GM19467 (cell line): ENCODE measurements at regions not wholly inside any gene's neighbourhood (a gene's known extent, or its start where the extent isn't known, plus 50 kb on each side); places are given as distances from the start of the nearest gene placed in this dataset.

ENCODE experiments used
- ATAC-seq: cut with Tn5 transposase; IDR thresholded peaks from one replicate; pipeline ENCODE4 v1.9.1; 2021; ENCODE audit warnings: mild to moderate bottlenecking, moderate library complexity; ENCODE audit not compliant: unreplicated experiment

GRCh38 chr13:105817498-105817897 lies 718.0 kb downstream of the EFNB2 start:
- ATAC-seq = no peak

DNA sequence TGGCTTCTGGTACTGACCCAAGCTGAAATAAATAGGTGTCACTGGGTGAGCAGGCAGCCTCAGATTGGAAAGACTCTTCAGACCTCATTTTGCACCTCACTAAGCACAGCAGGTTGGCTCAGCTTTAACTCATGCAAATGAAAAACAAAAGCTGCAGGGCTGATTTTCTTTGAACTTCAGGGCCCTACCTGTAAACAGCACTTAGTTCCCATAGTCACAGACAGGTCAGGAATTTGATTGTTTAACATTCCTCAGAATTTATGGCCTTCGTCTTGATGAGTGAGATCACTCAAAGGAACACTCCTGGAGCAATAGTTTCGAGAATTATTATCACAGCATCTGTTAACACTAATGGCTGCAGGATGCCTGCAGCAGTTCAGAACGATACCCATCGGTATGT lies 718.5 kb downstream of the EFNB2 start:
- no peak for ATAC-seq

GRCh38 chr13:105814902-105815250 lies 720.6 kb downstream of the EFNB2 start:
- no peak for ATAC-seq

GRCh38 chr13:105814219-105814901 lies 721.1 kb downstream of the EFNB2 start:
- ATAC-seq = no peak

GRCh38 chr13:105806628-105806920 lies 728.9 kb downstream of the EFNB2 start:
- no peak for ATAC-seq

- no peak for ATAC-seq
Measured at GRCh38 chr13:105805892-105806627, 729.4 kb downstream of the EFNB2 start.

DNA sequence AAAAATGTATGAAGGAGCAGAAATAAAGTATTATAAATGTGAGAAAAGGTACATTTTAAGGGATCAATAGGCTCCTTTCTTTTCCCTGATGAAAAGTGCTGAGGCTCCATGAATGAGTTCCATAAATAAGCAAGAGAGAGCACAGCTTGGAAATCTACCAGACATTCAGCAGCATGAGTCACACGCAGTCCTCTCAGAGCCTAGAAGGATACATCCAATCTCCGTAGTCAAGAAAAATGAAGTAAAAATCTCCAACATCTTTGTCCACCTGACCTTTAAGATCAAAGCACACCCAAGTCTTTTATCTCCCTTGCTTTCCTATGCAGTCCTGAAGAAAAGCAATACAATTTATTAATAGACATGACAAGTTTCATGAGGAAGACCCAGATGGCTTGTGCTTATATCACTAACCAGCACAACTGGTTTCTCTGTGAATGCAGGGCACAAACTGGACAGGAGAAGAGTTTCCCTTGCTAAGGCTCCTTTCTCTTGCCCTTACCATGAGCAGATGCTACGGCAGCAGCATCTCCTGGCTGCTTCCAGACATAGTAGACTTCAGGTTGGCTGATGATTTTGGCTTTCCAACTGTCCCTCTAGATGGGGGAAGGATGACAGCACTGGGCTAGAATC lies 730.8 kb downstream of the EFNB2 start:
- ATAC-seq = no peak

DNA sequence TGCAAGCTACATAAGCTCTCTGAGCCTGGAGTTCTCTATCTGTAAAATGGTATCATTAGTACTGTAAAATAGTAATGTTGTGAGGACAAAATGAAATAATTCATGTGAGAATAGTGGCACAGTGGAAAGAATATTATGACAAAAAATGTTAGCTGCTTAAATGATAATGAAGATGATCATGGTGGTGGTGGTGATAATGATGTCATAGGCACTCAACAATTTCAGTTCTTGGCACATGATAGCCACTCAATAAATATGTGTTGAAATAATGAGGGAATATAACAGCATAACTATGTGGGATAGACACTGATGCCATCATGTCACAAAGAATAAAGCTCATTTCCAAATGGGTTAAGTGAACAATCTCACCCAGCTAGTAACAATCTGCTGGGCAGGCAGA lies 736.3 kb downstream of the EFNB2 start:
- ATAC-seq = no peak

- ATAC-seq = no peak
Measured at GRCh38 chr13:105798541-105798940, 736.9 kb downstream of the EFNB2 start.

GRCh38 chr13:105796081-105796480 lies 739.4 kb downstream of the EFNB2 start:
- ATAC-seq = no peak

DNA sequence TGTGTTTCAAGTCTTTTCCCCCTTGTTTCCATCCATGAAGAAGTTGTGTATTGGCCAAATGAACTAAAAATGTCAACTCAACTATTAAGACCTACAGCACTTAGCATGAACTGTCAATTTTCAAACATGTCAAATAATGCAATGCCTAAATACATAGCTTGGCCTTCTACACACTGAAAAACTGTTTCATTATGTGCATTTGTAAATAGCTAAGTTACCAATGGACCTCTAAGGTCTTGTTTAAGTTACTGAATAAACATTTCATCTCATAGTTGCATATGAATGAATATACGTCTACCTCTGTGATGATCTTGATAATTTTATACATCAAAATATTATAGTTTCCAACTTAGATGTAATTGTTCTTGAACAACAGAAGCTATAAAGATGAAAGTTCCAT lies 744.5 kb downstream of the EFNB2 start:
- no peak for ATAC-seq

DNA sequence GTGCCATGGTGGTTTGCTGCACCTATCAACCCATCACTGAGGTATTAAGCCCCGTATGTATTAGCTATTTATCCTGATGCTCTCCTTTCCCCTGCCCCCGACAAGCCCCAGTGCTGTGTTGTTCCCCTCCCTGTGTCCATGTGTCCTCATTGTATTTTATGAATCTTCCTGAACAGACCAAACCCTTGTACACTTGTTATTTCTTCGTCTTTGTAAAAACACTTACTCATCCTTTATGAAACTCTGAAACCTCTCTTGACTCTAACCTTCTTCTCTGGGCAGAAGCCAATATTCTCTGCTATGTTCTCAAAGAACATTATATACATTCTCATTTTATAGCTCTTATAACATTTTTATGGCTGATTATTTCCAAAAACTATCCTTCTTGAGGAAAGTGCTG lies 746.9 kb downstream of the EFNB2 start:
- ATAC-seq = no peak

- no peak for ATAC-seq
Measured at GRCh38 chr13:105787632-105788031, 747.8 kb downstream of the EFNB2 start.

DNA sequence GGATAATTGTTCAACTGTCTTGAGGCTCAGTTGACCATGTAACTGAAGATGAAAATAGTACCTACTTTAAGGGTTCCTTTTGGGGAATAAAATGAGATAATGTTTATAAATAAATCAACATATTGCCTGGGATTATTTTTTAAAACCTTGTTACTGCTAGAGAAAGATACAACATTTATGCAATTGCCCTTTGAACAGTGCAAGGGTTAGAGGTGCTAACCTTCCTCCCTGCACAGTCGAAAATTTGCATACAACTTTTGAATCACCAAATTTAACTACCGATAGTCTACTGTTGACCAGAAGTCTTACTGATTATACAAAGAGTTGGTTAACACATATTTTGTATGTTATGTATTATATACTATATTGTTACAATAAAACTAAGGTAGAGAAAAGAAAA lies 750.0 kb downstream of the EFNB2 start:
- no peak for ATAC-seq

- no peak for ATAC-seq
Measured at GRCh38 chr13:105783261-105783660, 752.2 kb downstream of the EFNB2 start.

DNA sequence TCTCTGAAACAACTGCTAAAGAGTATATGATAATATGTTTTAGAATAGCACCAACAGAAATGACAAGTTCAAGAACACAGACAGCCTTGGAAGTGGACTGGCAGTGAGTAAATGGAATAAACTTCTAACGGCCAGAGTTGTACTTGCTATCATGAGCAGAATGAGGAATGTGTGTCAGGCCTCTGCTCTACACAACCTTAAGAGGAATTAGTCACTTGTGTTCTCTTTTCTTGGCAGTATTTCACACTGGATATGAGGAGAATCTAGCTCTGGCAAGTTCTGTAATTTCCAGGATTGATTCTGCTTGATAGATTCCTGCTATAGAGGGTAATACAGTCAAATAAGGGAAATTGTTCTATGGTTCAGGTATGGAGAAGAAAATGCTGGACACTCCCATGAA lies 757.3 kb downstream of the EFNB2 start:
- ATAC-seq = no peak

DNA sequence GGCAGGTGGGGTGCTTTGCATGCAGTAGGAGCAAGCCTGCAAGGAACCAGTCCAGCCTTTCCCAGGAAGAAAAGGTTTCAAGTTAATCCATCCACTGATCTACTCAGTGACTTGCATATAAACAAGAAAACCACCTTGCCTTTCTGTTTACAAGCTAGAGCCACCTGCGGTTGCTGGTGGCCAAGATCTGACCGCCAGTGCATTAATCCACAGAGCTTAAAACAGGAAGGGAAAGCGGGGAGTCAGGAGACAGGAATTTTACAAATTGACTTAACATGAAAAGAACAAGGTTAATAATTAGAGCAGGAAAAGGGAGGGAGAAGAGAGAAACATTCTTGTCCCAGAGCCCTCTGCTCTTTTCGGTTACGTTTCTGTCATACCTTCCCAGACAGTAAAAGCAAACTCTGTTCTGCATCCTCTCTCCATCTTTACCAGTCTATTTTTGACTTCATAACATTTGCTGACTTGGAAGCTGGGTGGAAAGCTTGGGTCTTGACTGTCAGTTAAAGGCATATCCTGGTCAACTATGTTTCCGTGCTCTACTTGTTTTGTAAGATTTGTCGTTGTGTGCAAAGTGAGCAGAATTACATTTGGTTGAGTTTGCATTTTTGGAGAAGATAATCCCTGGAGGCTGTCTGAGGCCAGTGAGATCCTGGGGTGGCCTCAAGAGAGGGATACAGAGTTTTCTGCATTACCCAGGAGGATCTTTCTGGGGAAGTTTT lies 760.6 kb downstream of the EFNB2 start:
- ATAC-seq = no peak

DNA sequence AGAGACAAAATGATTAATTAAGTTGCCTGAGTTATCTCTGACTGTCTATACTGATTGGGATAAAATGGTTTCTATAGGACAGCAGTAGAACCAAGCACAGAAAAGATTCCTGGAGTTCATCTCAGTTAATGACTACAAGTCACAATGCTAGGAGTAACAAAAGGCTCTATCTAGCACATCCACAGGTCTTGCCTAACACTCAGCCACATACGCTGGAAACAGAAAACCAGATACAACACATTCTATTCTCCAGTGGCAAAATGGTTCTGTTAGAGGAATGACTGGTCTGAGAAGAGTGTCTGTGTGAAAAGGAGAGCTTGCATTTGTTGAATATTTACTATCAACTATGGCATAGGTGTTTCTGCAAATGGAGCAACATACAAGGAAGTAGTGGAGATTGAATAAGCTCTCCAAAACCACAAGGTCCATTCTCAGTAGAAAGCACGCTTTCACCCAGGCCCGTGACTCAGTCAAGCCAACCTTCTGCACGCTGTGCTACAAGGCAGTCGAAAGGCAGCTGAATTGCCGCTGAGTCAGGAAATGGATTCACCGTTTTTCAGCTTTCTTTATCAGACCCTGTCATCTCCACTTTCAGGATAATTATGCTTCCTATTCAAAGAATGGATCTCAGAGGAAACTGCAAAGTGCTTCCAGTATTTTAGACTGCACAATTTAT lies 761.5 kb downstream of the EFNB2 start:
- ATAC-seq = no peak

DNA sequence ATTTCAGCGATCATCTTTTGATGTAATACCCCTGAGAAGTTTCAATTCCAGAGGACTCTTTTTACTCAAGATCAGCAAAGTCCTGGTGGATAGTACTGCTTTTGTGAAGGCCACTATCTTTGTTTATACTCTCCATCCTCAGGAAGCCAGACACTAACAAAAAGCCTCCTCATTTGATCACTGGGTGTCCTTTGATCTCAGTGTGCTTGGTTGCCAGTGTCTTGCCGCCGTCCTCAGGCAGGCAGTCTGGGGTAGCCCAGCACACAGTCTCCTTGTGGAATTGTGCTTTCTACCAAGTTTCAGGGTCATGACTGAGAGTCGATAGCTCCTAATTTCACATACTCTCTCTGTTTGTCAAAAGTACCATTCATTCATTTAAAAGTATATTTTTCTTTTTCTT lies 762.2 kb downstream of the EFNB2 start:
- no peak for ATAC-seq

DNA sequence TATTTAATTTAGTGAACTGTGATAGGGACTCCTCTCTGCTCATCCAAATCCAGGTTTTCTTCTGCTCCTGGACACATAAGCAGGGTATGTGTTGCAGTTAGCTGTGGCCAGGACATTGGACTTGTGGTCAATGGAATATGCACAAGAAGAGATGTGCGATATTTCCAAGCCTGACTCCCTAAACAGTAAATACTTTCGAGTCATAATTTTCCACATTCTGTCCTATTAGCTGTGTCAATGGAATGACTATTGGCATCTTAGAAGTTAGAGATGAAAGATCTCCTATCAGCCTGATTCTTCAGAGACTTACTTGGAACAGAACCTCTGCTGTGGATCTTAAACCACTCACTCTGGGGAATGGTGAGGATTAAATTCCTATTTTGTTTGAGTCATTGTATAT lies 771.0 kb downstream of the EFNB2 start:
- no peak for ATAC-seq

DNA sequence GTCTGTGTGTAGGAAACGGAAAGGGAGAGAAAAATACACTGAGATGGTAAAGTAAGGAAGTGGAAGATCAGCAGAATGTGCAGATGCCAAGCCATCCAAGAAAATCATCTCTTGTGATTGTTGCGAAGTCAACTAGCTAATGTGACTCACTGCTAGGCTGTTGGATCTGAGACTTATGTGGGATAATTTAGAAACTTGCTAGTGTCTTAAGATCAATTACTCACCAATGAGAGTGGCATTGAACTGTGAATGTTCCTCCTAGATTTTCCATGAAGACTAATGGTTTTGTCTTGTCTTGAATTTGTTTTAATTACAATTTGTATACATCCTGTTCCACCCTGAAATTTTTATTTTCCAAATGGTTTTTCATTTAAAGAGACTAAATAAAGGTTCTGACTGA lies 771.6 kb downstream of the EFNB2 start:
- no peak for ATAC-seq
